ENCODE measurements at regions not wholly inside any gene's neighbourhood (a gene's known extent, or its start where the extent isn't known, plus 50 kb on each side); places are given as distances from the start of the nearest gene placed in this dataset.

DNA sequence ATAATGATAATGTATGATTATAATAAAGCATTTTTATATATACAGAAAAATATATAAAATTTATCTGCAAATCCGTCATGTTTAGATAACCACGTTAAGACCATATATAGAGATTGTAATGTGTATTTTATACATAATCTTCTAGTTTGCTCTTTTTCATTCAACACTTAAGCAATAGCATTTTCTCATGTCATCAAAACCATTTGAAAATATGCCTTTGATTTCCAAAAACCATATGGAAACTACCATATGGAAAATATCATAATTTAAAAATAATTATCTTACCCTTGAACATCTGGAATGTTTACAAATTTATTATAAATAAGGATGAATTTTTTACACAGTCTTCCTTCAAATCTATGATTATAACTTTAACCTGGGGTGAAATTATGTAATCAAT, 250.4 kb upstream of the NPSR1 start:
- TF ChIP-seq, protein P1, sequence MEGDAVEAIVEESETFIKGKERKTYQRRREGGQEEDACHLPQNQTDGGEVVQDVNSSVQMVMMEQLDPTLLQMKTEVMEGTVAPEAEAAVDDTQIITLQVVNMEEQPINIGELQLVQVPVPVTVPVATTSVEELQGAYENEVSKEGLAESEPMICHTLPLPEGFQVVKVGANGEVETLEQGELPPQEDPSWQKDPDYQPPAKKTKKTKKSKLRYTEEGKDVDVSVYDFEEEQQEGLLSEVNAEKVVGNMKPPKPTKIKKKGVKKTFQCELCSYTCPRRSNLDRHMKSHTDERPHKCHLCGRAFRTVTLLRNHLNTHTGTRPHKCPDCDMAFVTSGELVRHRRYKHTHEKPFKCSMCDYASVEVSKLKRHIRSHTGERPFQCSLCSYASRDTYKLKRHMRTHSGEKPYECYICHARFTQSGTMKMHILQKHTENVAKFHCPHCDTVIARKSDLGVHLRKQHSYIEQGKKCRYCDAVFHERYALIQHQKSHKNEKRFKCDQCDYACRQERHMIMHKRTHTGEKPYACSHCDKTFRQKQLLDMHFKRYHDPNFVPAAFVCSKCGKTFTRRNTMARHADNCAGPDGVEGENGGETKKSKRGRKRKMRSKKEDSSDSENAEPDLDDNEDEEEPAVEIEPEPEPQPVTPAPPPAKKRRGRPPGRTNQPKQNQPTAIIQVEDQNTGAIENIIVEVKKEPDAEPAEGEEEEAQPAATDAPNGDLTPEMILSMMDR (IDR thresholded peaks at IDR 0.05) = no peak
- TF ChIP-seq POLR2A (IDR thresholded peaks at IDR 0.05) = no peak

All from testis (tissue), 2 donors.